Right lobe of liver (tissue), 6 donors: ENCODE measurements at regions not wholly inside any gene's neighbourhood (a gene's known extent, or its start where the extent isn't known, plus 50 kb on each side); places are given as distances from the start of the nearest gene placed in this dataset.
A peak's percentile ranks its signal among the peaks of the same experiment; 100 is the strongest.

Experiments used
- ATAC-seq, 4 donors: fragments of 200-7000 bp; cut with Tn5 transposase; one replicate each; pipeline ENCODE4 v1.9.1; 2020; ENCODE audit warnings: mild to moderate bottlenecking in 4 of 4, moderate library complexity in 4 of 4
- DNase-seq, 3 donors: peaks; one replicate each; pipeline ENCODE4 v3.0.0-alpha.2; 2020
- H3K27ac ChIP-seq, 3 donors: fragments of 200-600 bp; one replicate each; pipeline ENCODE4 v1.8.0; 2022
- H3K27me3 ChIP-seq, 2 donors: fragments of 200-600 bp; one replicate each; pipeline ENCODE4 v1.8.0; 2022
- H3K36me3 ChIP-seq, 4 donors: fragments of 200-600 bp; sonication (generic) in 1 of 4; one replicate each; pipeline versions ENCODE4 v1.5.1 to v1.8.0; 2017 to 2022; ENCODE audit warnings: control low read depth in 1 of 4
- H3K4me1 ChIP-seq, 4 donors: fragments of 200-600 bp; sonication (generic) in 1 of 4; one replicate each; pipeline versions ENCODE4 v1.5.1 to v1.8.0; 2017 to 2022; ENCODE audit warnings: control low read depth in 1 of 4
- H3K4me3 ChIP-seq, 3 donors: fragments of 200-600 bp; one replicate each; pipeline ENCODE4 v1.8.0; 2022
- H3K9me3 ChIP-seq, 4 donors: fragments of 200-600 bp; sonication (generic) in 1 of 4; one replicate each; pipeline versions ENCODE4 v1.5.1 to v1.8.0; 2017 to 2022; ENCODE audit warnings: control low read depth in 1 of 4
- CTCF ChIP-seq, 4 donors: fragments of 200-600 bp in 3 of 4; fragments of 450-650 bp in 1 of 4; IDR thresholded peaks; one replicate each; pipeline versions ENCODE4 v1.5.1 to v1.8.0; 2016 to 2022; ENCODE audit warnings: antibody characterized with exemption in 4 of 4, mild to moderate bottlenecking in 2 of 4
- POLR2A ChIP-seq: fragments of 450-650 bp; IDR thresholded peaks from one replicate; pipeline ENCODE4 v1.6.1; 2017; ENCODE audit warnings: antibody characterized with exemption, mild to moderate bottlenecking
- WGBS: methylation state at CpG from one replicate; pipeline ENCODE4 v1.1.6; 2018; ENCODE audit warnings: low coverage, low lambda C conversion rate; ENCODE audit not compliant: insufficient coverage; ENCODE audit errors: missing lambda C conversion rate; 5-methylcytosine and 5-hydroxymethylcytosine counted together
- intact Hi-C, 2 donors: fragments of 100-400 bp; cut with DNase I; formaldehyde crosslinking; loops; one replicate each; pipeline versions ENCODE4 v1.11.2 to v1.14.1; 2022
- donor health status: DM: no; HTN: yes; CAD: no.
- donor health status: DM: no; HTN: no; CAD: no.
- donor health status: DM: no; HTN: no; CAD: no.
- donor health status: DM: no; HTN: yes; CAD: no.
- donor health status: DM: no; HTN: yes; CAD: no.

- TF ChIP-seq CTCF (IDR thresholded peaks at IDR 0.05): no peak
- no peak for TF ChIP-seq POLR2A
- WGBS: 83% methylated on average over 1 of the region's 1 CpG
- Histone ChIP-seq H3K36me3 (no peaks in the 10 kb centered on the region), H3K27me3 (no peaks in the 10 kb centered on the region), H3K27ac (no peak overlapping the region), H3K9me3 (no peaks in the 10 kb centered on the region), H3K4me3 (no peak overlapping the region), H3K4me1 (no peaks in the 10 kb centered on the region)
- DNase-seq (no peak), ATAC-seq (no peak)
- intact Hi-C loops: no loop called here
Measured at GRCh38 chr12:24389394-24389793, 439.9 kb upstream of the SOX5 start.

- H3K27me3 ChIP-seq: no peaks in the 10 kb centered on the region
- no peaks in the 10 kb centered on the region for H3K36me3 ChIP-seq
- no peak overlapping the region for H3K4me3 ChIP-seq
- no peaks in the 10 kb centered on the region for H3K9me3 ChIP-seq
- intact Hi-C loops: no loop called here
- H3K4me1 ChIP-seq: no peaks in the 10 kb centered on the region
- ATAC-seq (no peak), DNase-seq (no peak)
- H3K27ac ChIP-seq: no peak overlapping the region
- WGBS: 84% methylated on average over 3 of the region's 3 CpGs
- TF ChIP-seq POLR2A (no peak), CTCF (IDR thresholded peaks at IDR 0.05) (no peak)
Measured at GRCh38 chr12:24387381-24387780, 437.9 kb upstream of the SOX5 start.

GRCh38 chr12:24386836-24387235 lies 437.4 kb upstream of the SOX5 start:
- intact Hi-C loops: no loop called here
- Histone ChIP-seq H3K27me3 (no peaks in the 10 kb centered on the region), H3K27ac (no peak overlapping the region), H3K4me1 (no peaks in the 10 kb centered on the region), H3K9me3 (no peaks in the 10 kb centered on the region), H3K36me3 (no peaks in the 10 kb centered on the region), H3K4me3 (no peak overlapping the region)
- TF ChIP-seq POLR2A (no peak), CTCF (IDR thresholded peaks at IDR 0.05) (no peak)
- DNase-seq (no peak), ATAC-seq (no peak)
- WGBS: 70% methylated on average over 3 of the region's 3 CpGs

- Histone ChIP-seq H3K9me3 (no peaks in the 10 kb centered on the region), H3K36me3 (no peaks in the 10 kb centered on the region), H3K27ac (no peak overlapping the region), H3K27me3 (no peaks in the 10 kb centered on the region), H3K4me1 (peaks cover 0 to 7% (median 0%) of the 10 kb centered on the region in 4 donors), H3K4me3 (no peak overlapping the region)
- DNase-seq: no peak
- no peak for ATAC-seq
- WGBS: 88% methylated on average over 3 of the region's 3 CpGs
- intact Hi-C loops: no loop called here
- TF ChIP-seq CTCF (IDR thresholded peaks at IDR 0.05) (no peak), POLR2A (no peak)
Measured at GRCh38 chr12:24381790-24382189, 432.3 kb upstream of the SOX5 start.

GRCh38 chr12:24379861-24380521 lies 430.5 kb upstream of the SOX5 start:
- DNase-seq (peak in 1 of 3 donors; percentile 55), ATAC-seq (peak; percentile 84 to 97 (median 94))
- TF ChIP-seq POLR2A (no peak), CTCF (IDR thresholded peaks at IDR 0.05) (no peak)
- Histone ChIP-seq H3K4me3 (no peak overlapping the region), H3K36me3 (no peaks in the 10 kb centered on the region), H3K9me3 (no peaks in the 10 kb centered on the region), H3K27me3 (no peaks in the 10 kb centered on the region), H3K4me1 (peaks cover 0 to 7% (median 0%) of the 10 kb centered on the region in 4 donors), H3K27ac (no peak overlapping the region)
- intact Hi-C loops: no loop called here
- 60% methylated on average over 4 of the region's 5 CpGs for WGBS
